GM12878 (cell line): ENCODE measurements at regions not wholly inside any gene's neighbourhood (a gene's known extent, or its start where the extent isn't known, plus 50 kb on each side); places are given as distances from the start of the nearest gene placed in this dataset.

Source experiments
- ATF7 ChIP-seq: fragments of 450-650 bp; IDR thresholded peaks from 2 replicates; pipeline ENCODE4 v1.6.1; 2016; ENCODE audit warnings: low read depth, mild to moderate bottlenecking
- MEF2B ChIP-seq: fragments of 450-650 bp; IDR thresholded peaks from 2 replicates; pipeline ENCODE4 v1.6.1; 2018; ENCODE audit warnings: mild to moderate bottlenecking, moderate library complexity; ENCODE audit not compliant: partially characterized antibody, poor library complexity, severe bottlenecking
- MTA2 ChIP-seq: fragments of 450-650 bp; IDR thresholded peaks from 2 replicates; pipeline ENCODE4 v1.6.1; 2016; ENCODE audit warnings: low read depth, mild to moderate bottlenecking, moderate library complexity
- NBN ChIP-seq: fragments of 450-650 bp; IDR thresholded peaks from 2 replicates; pipeline ENCODE4 v1.6.1; 2016
- NRF1 ChIP-seq: conservative IDR thresholded peaks from 2 replicates; pipeline ENCODE4 v1.6.1; 2011; ENCODE audit warnings: mild to moderate bottlenecking, low read depth, low read length, improper control_type of control experiment
- PAX8 ChIP-seq: fragments of 450-650 bp; IDR thresholded peaks from 2 replicates; pipeline ENCODE4 v1.6.1; 2017; ENCODE audit warnings: mild to moderate bottlenecking, moderate library complexity
- RB1 ChIP-seq: fragments of 450-650 bp; formaldehyde crosslinking; IDR thresholded peaks from 2 replicates; pipeline ENCODE4 v1.6.1; 2017; ENCODE audit warnings: mild to moderate bottlenecking, borderline replicate concordance
- RELB ChIP-seq: fragments of 450-650 bp; IDR thresholded peaks from 2 replicates; pipeline ENCODE4 v1.6.1; 2017; ENCODE audit warnings: low read depth, mild to moderate bottlenecking, moderate library complexity
- SMC3 ChIP-seq: IDR thresholded peaks from 2 replicates; pipeline ENCODE4 v1.6.1; 2011; ENCODE audit warnings: low read length, improper control_type of control experiment, borderline replicate concordance
- ZNF384 ChIP-seq: IDR thresholded peaks from 2 replicates; pipeline ENCODE4 v1.6.1; 2012; ENCODE audit warnings: low read depth, mild to moderate bottlenecking, low read length, improper control_type of control experiment, borderline replicate concordance
- TF ChIP-seq, protein P1 (sequence below), 3 experiments: IDR thresholded peaks in 2 of 3; conservative IDR thresholded peaks in 1 of 3; 2 replicates each; pipeline ENCODE4 v1.5.1; 2011; ENCODE audit warnings: low read depth in 3 of 3, low read length in 3 of 3, mild to moderate bottlenecking in 3 of 3, control low read depth in 2 of 3, moderate library complexity in 2 of 3, inconsistent platforms in 1 of 3, mixed read lengths in 1 of 3; ENCODE audit not compliant: control insufficient read depth in 2 of 3, insufficient read depth in 1 of 3; ENCODE audit errors: extremely low read depth in 1 of 3

DNA sequence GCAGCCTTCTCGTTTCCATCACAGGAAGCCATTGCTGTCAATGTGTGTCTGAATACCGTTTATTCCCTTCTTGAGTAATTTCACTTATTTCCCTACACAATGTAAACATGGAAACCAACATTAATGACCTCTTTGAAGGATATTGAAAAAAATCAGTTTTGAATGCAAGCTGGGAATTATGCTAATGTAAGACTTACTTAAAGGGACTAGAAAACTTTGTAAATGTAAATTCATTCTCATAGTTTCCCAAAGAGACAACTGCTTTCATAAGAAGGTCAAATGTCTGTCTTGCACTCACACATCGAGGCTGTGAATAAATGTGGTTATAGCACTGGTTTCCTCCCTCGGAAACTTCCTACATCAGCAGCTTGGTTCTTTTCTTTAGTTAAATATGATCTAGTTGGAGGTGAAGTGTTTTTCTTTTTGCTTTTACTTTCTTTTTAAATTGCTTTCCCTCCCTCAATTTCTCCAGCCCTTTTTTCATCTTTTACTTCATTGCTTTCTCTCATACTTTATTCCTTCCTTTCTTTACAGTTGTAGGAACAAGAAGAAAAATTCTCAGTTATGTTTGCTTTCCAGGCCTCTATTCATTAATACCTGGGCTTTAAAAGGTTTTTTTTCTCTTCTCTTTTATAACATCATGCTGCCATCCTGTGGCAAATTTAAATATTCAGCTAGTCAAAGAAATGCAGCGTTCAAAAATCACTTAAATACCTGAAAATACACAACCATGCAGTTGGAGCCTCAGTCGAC, 108.3 kb downstream of the TNFAIP3 start (continued):
- TF ChIP-seq RELB (peak; percentile 69), ATF7 (peak; percentile 52), ZNF384 (peak; percentile 71), NBN (peak; percentile 37; the same call in 1 of the 2 replicates), MEF2B (peak; percentile 9), NRF1 (no peak), RB1 (peak; percentile 34; the same call in 1 of the 2 replicates), SMC3 (peak; percentile 80; the same call in 1 of the 2 replicates), PAX8 (no peak), MTA2 (peak; percentile 29; the same call in 1 of the 2 replicates)
- TF ChIP-seq, protein P1, sequence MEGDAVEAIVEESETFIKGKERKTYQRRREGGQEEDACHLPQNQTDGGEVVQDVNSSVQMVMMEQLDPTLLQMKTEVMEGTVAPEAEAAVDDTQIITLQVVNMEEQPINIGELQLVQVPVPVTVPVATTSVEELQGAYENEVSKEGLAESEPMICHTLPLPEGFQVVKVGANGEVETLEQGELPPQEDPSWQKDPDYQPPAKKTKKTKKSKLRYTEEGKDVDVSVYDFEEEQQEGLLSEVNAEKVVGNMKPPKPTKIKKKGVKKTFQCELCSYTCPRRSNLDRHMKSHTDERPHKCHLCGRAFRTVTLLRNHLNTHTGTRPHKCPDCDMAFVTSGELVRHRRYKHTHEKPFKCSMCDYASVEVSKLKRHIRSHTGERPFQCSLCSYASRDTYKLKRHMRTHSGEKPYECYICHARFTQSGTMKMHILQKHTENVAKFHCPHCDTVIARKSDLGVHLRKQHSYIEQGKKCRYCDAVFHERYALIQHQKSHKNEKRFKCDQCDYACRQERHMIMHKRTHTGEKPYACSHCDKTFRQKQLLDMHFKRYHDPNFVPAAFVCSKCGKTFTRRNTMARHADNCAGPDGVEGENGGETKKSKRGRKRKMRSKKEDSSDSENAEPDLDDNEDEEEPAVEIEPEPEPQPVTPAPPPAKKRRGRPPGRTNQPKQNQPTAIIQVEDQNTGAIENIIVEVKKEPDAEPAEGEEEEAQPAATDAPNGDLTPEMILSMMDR (IDR thresholded peaks at IDR 0.05 in 2 of 3, conservative IDR thresholded peaks at IDR 0.05 in 1 of 3; ENCODE audit: control insufficient read depth in 2 of 3, extremely low read depth in 1 of 3, insufficient read depth in 1 of 3, low read depth in 3 of 3, low read length in 3 of 3): peak; percentile 23 to 62 (median 44); a peak in 5 of 6 replicates
